GM23338 (cell line): ENCODE measurements at regions not wholly inside any gene's neighbourhood (a gene's known extent, or its start where the extent isn't known, plus 50 kb on each side); places are given as distances from the start of the nearest gene placed in this dataset.

Experiments
- ATAC-seq: fragments of 200-7000 bp; cut with Tn5 transposase; 3 replicates; pipeline ENCODE4 v1.9.1; 2020
- DNase-seq: peaks from one replicate; pipeline ENCODE4 v3.0.0-alpha.2; 2015; ENCODE audit warnings: low spot score
- H2AFZ ChIP-seq: fragments of 200-600 bp; sonication (generic); 2 replicates; pipeline ENCODE4 v1.8.0; 2016; ENCODE audit warnings: antibody characterized with exemption, mild to moderate bottlenecking, moderate library complexity
- H3F3A ChIP-seq: fragments of 200-600 bp; sonication (generic); replicated peaks from 2 replicates; pipeline ENCODE4 v1.8.0; 2017; ENCODE audit warnings: antibody characterized with exemption, mixed run types, low read depth
- H3K27ac ChIP-seq: fragments of 200-600 bp; sonication (generic); 2 replicates; pipeline ENCODE4 v1.6.1; 2016; ENCODE audit warnings: low read depth
- H3K27me3 ChIP-seq: fragments of 200-600 bp; sonication (generic); 2 replicates; pipeline ENCODE4 v1.8.0; 2016; ENCODE audit warnings: mild to moderate bottlenecking, mixed run types, moderate library complexity; ENCODE audit not compliant: insufficient read depth
- H3K36me3 ChIP-seq: fragments of 200-600 bp; sonication (generic); 2 replicates; pipeline ENCODE4 v1.8.0; 2016; ENCODE audit warnings: mild to moderate bottlenecking; ENCODE audit not compliant: insufficient read depth
- H3K4me1 ChIP-seq: fragments of 200-600 bp; sonication (generic); 2 replicates; pipeline ENCODE4 v1.8.0; 2016; ENCODE audit warnings: mild to moderate bottlenecking, moderate library complexity; ENCODE audit not compliant: insufficient read depth
- H3K4me2 ChIP-seq: fragments of 200-600 bp; sonication (generic); 2 replicates; pipeline ENCODE4 v1.7.1; 2017; ENCODE audit warnings: mixed run types
- H3K4me3 ChIP-seq: fragments of 200-600 bp; sonication (generic); 2 replicates; pipeline ENCODE4 v1.6.1; 2016; ENCODE audit warnings: mixed run types
- H3K79me2 ChIP-seq: fragments of 200-600 bp; sonication (generic); replicated peaks from 2 replicates; pipeline ENCODE4 v1.8.0; 2017; ENCODE audit warnings: mild to moderate bottlenecking; ENCODE audit not compliant: insufficient read depth
- H3K9me2 ChIP-seq: fragments of 200-600 bp; sonication (generic); 2 replicates; pipeline ENCODE4 v1.8.0; 2017; ENCODE audit not compliant: insufficient read depth
- H4K20me1 ChIP-seq: fragments of 200-600 bp; sonication (generic); replicated peaks from 2 replicates; pipeline ENCODE4 v1.8.0; 2017; ENCODE audit warnings: mild to moderate bottlenecking; ENCODE audit not compliant: insufficient read depth
- H3K27ac Mint-ChIP-seq: 2 replicates; pipeline ENCODE4 v1.8.0; 2020; ENCODE audit warnings: inconsistent platforms, mild to moderate bottlenecking, moderate library complexity, mixed read lengths
- H3K27me3 Mint-ChIP-seq: 3 replicates; pipeline ENCODE4 v1.8.0; 2022; ENCODE audit warnings: low read depth, mild to moderate bottlenecking, moderate library complexity, mixed read lengths, inconsistent platforms; ENCODE audit not compliant: insufficient read depth, poor library complexity
- H3K36me3 Mint-ChIP-seq: 3 replicates; pipeline ENCODE4 v1.8.0; 2021; ENCODE audit warnings: low read depth, mild to moderate bottlenecking, inconsistent platforms, moderate library complexity, mixed read lengths
- H3K4me1 Mint-ChIP-seq: 3 replicates; pipeline ENCODE4 v1.8.0; 2020; ENCODE audit warnings: mild to moderate bottlenecking, inconsistent platforms, mixed read lengths
- H3K4me3 Mint-ChIP-seq: 3 replicates; pipeline ENCODE4 v1.8.0; 2021; ENCODE audit warnings: moderate library complexity, mild to moderate bottlenecking, inconsistent platforms, mixed read lengths
- H3K9me3 Mint-ChIP-seq: 3 replicates; pipeline ENCODE4 v1.8.0; 2020; ENCODE audit warnings: moderate library complexity, mild to moderate bottlenecking, inconsistent platforms, mixed read lengths
- EZH2 ChIP-seq: fragments of 200-600 bp; sonication (generic); IDR thresholded peaks from one replicate; pipeline ENCODE4 v1.8.0; 2017; ENCODE audit warnings: antibody characterized with exemption, mild to moderate bottlenecking, low read depth; ENCODE audit not compliant: unreplicated experiment
- EZH2phosphoT487 ChIP-seq: fragments of 200-600 bp; sonication (generic); IDR thresholded peaks from one replicate; pipeline ENCODE4 v1.8.1; 2018; ENCODE audit warnings: antibody characterized with exemption; ENCODE audit not compliant: unreplicated experiment
- JUNB ChIP-seq: IDR thresholded peaks from one replicate; pipeline ENCODE4 v1.6.1; 2016; ENCODE audit warnings: antibody characterized with exemption; ENCODE audit not compliant: unreplicated experiment
- POLR2AphosphoS5 ChIP-seq: IDR thresholded peaks from 2 replicates; pipeline ENCODE4 v1.6.1; 2016; ENCODE audit warnings: antibody characterized with exemption, low read depth
- STAT1 ChIP-seq: IDR thresholded peaks from one replicate; pipeline ENCODE4 v1.6.1; 2016; ENCODE audit warnings: antibody characterized with exemption; ENCODE audit not compliant: unreplicated experiment
- ZNF114 ChIP-seq: fragments of 250-450 bp; sonication (Bioruptor Pico); IDR thresholded peaks from 2 replicates; pipeline ENCODE4 v1.5.0; 2020; ENCODE audit warnings: mild to moderate bottlenecking, moderate library complexity
- ZNF462 ChIP-seq: fragments of 250-450 bp; sonication (Bioruptor Pico); IDR thresholded peaks from 2 replicates; pipeline ENCODE4 v1.5.0; 2020; ENCODE audit warnings: mild to moderate bottlenecking, moderate library complexity
- TF ChIP-seq, protein P1 (sequence below), 2 experiments: fragments of 200-600 bp in 1 of 2; sonication (generic) in 1 of 2; conservative IDR thresholded peaks; 2 replicates each; pipeline versions ENCODE4 v1.5.1 to v1.6.1; 2016 to 2017; ENCODE audit warnings: antibody characterized with exemption in 2 of 2, low read depth in 2 of 2, mild to moderate bottlenecking in 2 of 2, moderate library complexity in 1 of 2

DNA sequence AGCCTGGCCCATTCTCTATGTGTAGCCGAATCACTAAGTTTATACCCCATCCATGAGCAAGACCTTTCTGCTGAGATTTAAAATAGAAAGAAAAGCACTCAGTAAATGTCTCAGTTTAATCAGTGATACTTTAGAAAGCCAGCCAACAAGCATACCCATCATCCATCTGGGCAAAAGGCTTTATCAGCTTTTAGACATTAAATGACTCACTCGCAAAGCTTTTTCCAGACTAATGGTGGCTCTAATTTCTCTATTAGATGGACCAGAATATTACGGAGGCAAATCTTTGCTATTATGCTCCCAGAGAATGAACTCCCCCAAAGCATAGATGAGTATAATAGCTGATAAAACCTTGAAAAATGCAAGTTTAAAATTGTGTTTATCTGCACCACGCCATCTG is 727.8 kb downstream of the GBE1 start:
- Histone ChIP-seq H3K4me1 (no peaks in the 10 kb centered on the region), H3K36me3 (no peaks in the 10 kb centered on the region), H3K79me2 (no peaks in the 10 kb centered on the region), H4K20me1 (no peaks in the 10 kb centered on the region), H2AFZ (no peak overlapping the region), H3K27me3 (no peaks in the 10 kb centered on the region), H3F3A (no peaks in the 10 kb centered on the region), H3K4me2 (no peak overlapping the region), H3K27ac (no peak overlapping the region), H3K9me2 (no peaks in the 10 kb centered on the region; the same call in 1 of the 2 replicates), H3K4me3 (no peak overlapping the region)
- Mint-ChIP-seq H3K36me3 (no peaks in the 10 kb centered on the region; the same call in 2 of the 3 replicates), H3K27me3 (no peaks in the 10 kb centered on the region), H3K9me3 (no peaks in the 10 kb centered on the region), H3K4me3 (no peak overlapping the region), H3K4me1 (no peaks in the 10 kb centered on the region), H3K27ac (no peak overlapping the region)
- no peak for DNase-seq
- TF ChIP-seq EZH2, result no peak
- no peak for TF ChIP-seq POLR2AphosphoS5
- no peak for ATAC-seq

DNA sequence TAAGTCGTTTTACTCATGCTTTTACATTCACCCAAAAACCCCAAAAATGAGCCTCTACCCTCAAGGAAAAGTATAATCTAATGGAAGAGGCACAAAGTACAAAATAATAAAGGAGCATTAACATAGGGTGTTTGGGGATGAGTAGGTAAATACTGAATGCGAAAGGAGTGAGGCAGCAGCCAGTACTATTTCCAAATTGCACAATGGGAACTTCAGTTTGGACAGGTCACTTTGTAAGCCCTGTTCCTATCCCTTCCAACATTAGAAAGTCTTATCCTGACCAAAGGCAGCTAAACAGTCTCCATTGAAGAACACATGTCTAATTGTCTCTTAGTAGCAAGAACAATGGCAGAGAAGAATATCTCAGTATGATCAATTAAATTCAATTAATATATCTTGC is 728.3 kb downstream of the GBE1 start:
- Histone ChIP-seq H3K27ac (no peak overlapping the region), H3K4me2 (no peak overlapping the region), H4K20me1 (no peaks in the 10 kb centered on the region), H3K36me3 (no peaks in the 10 kb centered on the region), H3K4me1 (no peaks in the 10 kb centered on the region), H2AFZ (no peak overlapping the region), H3K79me2 (no peaks in the 10 kb centered on the region), H3K9me2 (no peaks in the 10 kb centered on the region; the same call in 1 of the 2 replicates), H3K27me3 (no peaks in the 10 kb centered on the region), H3F3A (no peaks in the 10 kb centered on the region), H3K4me3 (no peak overlapping the region)
- Mint-ChIP-seq H3K4me3 (no peak overlapping the region), H3K27ac (no peak overlapping the region), H3K4me1 (no peaks in the 10 kb centered on the region), H3K36me3 (no peaks in the 10 kb centered on the region; the same call in 2 of the 3 replicates), H3K27me3 (no peaks in the 10 kb centered on the region), H3K9me3 (no peaks in the 10 kb centered on the region)
- ATAC-seq (no peak), DNase-seq (no peak)
- TF ChIP-seq EZH2 (no peak), STAT1 (no peak), JUNB (no peak), ZNF462 (CRISPR knock-in tag) (no peak), ZNF114 (no peak), POLR2AphosphoS5 (no peak), EZH2phosphoT487 (no peak)
- TF ChIP-seq, protein P1, sequence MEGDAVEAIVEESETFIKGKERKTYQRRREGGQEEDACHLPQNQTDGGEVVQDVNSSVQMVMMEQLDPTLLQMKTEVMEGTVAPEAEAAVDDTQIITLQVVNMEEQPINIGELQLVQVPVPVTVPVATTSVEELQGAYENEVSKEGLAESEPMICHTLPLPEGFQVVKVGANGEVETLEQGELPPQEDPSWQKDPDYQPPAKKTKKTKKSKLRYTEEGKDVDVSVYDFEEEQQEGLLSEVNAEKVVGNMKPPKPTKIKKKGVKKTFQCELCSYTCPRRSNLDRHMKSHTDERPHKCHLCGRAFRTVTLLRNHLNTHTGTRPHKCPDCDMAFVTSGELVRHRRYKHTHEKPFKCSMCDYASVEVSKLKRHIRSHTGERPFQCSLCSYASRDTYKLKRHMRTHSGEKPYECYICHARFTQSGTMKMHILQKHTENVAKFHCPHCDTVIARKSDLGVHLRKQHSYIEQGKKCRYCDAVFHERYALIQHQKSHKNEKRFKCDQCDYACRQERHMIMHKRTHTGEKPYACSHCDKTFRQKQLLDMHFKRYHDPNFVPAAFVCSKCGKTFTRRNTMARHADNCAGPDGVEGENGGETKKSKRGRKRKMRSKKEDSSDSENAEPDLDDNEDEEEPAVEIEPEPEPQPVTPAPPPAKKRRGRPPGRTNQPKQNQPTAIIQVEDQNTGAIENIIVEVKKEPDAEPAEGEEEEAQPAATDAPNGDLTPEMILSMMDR (conservative IDR thresholded peaks at IDR 0.05; ENCODE audit: low read depth in 2 of 2), result no peak
